Duodenal mucosa (tissue), 2 donors: ENCODE measurements at regions not wholly inside any gene's neighbourhood (a gene's known extent, or its start where the extent isn't known, plus 50 kb on each side); places are given as distances from the start of the nearest gene placed in this dataset.

Experiments used
- H3K27ac ChIP-seq: one replicate; pipeline ENCODE4 v1.7.0; 2013; ENCODE audit warnings: low read depth, low read length
- H3K27me3 ChIP-seq, 2 donors: one replicate each; pipeline ENCODE4 v1.7.0; 2013; ENCODE audit warnings: low read length in 2 of 2, control low read depth in 1 of 2; ENCODE audit not compliant: insufficient read depth in 2 of 2, control insufficient read depth in 1 of 2
- H3K36me3 ChIP-seq, 2 donors: one replicate each; pipeline ENCODE4 v1.7.0; 2013; ENCODE audit warnings: low read length in 2 of 2, control low read depth in 1 of 2; ENCODE audit not compliant: insufficient read depth in 2 of 2, control insufficient read depth in 1 of 2
- H3K4me1 ChIP-seq, 2 donors: one replicate each; pipeline ENCODE4 v1.7.0; 2013; ENCODE audit warnings: low read length in 2 of 2, control low read depth in 1 of 2; ENCODE audit not compliant: insufficient read depth in 2 of 2, control insufficient read depth in 1 of 2
- H3K4me3 ChIP-seq, 2 donors: one replicate each; pipeline ENCODE4 v1.7.0; 2013; ENCODE audit warnings: low read length in 2 of 2, low read depth in 1 of 2
- H3K9ac ChIP-seq, 2 donors: one replicate each; pipeline ENCODE4 v1.7.0; 2013; ENCODE audit warnings: low read length in 2 of 2, low read depth in 1 of 2
- H3K9me3 ChIP-seq, 2 donors: one replicate each; pipeline ENCODE4 v1.7.0; 2013; ENCODE audit warnings: low read length in 2 of 2, control low read depth in 1 of 2; ENCODE audit not compliant: control insufficient read depth in 1 of 2

DNA sequence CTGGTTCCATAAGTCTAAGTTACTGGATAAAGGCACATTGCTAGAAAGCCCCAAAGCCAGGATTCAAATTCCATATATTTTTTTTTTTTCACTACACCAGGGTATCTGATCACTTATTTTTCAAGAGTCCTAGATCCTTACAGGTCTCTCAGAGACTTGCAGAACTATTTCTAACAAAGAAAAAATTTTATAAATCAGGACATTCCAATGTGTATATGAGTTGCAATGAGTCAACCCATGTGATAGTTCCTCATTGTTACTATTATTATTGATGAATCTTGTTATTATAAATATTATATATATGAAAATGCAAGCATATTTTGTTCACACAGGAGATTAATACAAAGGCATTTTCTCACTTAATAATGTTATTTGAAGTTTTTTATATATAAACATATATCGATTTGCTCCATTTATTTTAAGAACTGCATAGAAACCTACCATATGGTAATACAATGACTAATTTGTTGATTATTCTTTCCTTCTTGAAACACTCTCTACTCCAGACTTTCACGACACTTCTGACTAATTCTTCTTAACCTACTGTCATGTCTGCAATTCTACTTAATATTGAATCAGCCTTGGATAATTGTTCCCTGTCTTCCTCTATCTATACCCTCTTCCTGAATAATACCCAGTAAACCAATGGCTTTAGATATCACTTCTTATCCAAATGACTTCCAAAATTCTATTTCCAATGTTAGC, 968.4 kb upstream of the NRXN1 start:
- Histone ChIP-seq H3K9me3 (peaks cover 0 to 6% of the 10 kb centered on the region in 2 donors), H3K4me1 (no peaks in the 10 kb centered on the region), H3K36me3 (no peaks in the 10 kb centered on the region), H3K27ac (no peak overlapping the region), H3K27me3 (no peaks in the 10 kb centered on the region), H3K4me3 (no peak overlapping the region), H3K9ac (no peak overlapping the region)

DNA sequence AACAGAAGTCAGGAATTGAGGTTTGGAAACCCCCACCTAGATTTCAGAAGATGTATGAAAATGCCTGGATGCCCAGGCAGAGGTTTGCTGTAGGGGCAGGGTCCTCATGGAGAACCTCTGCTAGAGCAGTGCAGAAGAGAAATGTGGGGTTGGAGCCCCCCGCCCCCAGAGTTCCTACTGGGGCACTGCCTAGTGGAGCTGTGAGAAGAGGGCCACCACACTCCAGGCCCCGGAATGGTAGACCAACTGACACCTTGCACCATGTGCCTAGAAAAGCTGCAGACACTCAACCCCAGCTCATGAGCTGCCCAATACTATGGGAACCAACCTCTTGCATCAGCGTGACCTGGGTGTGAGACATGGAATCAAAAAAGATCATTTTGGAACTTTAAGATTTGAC, 967.0 kb upstream of the NRXN1 start:
- H3K4me1 ChIP-seq: no peaks in the 10 kb centered on the region
- H3K36me3 ChIP-seq: no peaks in the 10 kb centered on the region
- H3K27ac ChIP-seq: no peak overlapping the region
- H3K4me3 ChIP-seq: no peak overlapping the region
- peaks cover 6% of the 10 kb centered on the region in 2 donors for H3K9me3 ChIP-seq
- H3K9ac ChIP-seq: no peak overlapping the region
- no peaks in the 10 kb centered on the region for H3K27me3 ChIP-seq

DNA sequence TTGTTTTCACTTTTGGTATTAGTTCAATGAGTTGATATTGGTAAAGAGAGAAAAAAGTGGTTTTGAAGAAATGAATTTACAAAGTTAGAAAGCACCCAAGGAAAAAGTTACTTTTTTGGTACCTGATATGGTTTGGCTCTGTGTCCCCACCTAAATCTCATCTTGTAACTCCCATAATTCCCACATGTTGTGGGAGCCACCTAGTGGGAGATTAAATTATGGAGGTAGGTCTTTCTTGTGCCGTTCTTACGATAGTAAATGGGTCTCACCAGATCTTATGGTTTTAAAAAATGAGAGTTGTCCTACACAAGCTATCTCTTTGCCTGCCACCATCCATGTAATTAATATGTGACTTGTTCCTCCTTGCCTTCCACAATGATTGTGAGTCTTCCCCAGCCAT, 965.6 kb upstream of the NRXN1 start:
- Histone ChIP-seq H3K9ac (no peak overlapping the region), H3K9me3 (peaks cover 6 to 7% of the 10 kb centered on the region in 2 donors), H3K4me3 (no peak overlapping the region), H3K36me3 (no peaks in the 10 kb centered on the region), H3K4me1 (no peaks in the 10 kb centered on the region), H3K27me3 (no peaks in the 10 kb centered on the region), H3K27ac (no peak overlapping the region)

- Histone ChIP-seq H3K9ac (no peak overlapping the region), H3K36me3 (no peaks in the 10 kb centered on the region), H3K4me1 (no peaks in the 10 kb centered on the region), H3K27ac (no peak overlapping the region), H3K4me3 (no peak overlapping the region), H3K9me3 (peaks cover 6 to 7% of the 10 kb centered on the region in 2 donors), H3K27me3 (no peaks in the 10 kb centered on the region)
Observed at GRCh38 chr2:51995293-51995692, 963.4 kb upstream of the NRXN1 start.

DNA sequence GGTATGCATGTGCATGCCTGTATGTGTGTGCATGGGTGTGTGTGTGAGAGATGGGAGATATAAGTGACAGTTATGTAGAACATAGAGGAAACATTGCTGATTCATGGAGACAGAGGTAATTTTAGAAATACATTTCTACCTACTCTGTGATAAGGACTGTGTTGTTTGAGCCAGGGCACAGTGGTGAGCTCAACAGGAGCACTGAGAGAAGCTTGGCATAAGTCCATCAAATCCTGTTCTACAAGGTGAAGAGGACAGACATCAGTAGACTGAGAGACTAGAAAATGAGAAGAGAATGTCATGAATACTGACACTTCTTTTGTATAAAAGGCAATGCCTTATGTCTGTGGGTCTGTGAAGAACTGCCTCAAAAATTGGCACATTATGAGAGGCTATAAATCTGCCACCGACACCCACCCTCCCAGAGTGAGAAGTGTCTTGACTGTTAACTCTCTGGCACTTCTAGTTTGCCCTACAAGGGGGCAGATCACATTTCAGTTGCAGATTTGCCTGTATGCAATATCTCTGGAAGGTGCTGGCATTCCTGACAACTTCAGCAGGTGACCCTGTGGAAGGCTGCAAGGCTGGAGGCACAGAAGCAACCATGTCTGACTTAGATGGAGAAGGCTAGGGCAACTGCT, 962.3 kb upstream of the NRXN1 start:
- Histone ChIP-seq H3K4me1 (no peaks in the 10 kb centered on the region), H3K4me3 (no peak overlapping the region), H3K36me3 (no peaks in the 10 kb centered on the region), H3K27me3 (no peaks in the 10 kb centered on the region), H3K27ac (no peak overlapping the region), H3K9me3 (peaks cover 5 to 7% of the 10 kb centered on the region in 2 donors), H3K9ac (no peak overlapping the region)

DNA sequence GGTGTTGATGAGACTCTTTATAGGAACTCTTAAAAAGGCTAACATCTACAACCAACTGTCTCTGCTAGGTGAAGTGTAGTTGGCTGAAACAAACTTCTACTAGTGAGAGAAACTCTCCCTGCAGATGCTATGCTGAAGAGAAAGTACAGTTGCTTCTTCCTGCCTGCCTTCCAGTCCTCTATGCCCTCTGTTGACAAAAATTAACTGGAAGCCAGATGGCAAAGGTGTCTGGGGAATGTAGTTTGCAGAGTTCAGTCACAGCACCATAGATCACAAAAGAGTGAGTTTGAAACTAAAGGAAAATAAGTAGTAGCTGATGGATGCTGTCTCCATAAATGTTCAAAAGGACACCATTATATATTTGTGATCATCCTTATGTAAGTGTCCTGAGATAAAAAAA, 958.8 kb upstream of the NRXN1 start:
- Histone ChIP-seq H3K4me3 (no peak overlapping the region), H3K9ac (no peak overlapping the region), H3K27ac (no peak overlapping the region), H3K4me1 (no peaks in the 10 kb centered on the region), H3K9me3 (peaks cover 0 to 7% of the 10 kb centered on the region in 2 donors), H3K27me3 (no peaks in the 10 kb centered on the region), H3K36me3 (no peaks in the 10 kb centered on the region)

DNA sequence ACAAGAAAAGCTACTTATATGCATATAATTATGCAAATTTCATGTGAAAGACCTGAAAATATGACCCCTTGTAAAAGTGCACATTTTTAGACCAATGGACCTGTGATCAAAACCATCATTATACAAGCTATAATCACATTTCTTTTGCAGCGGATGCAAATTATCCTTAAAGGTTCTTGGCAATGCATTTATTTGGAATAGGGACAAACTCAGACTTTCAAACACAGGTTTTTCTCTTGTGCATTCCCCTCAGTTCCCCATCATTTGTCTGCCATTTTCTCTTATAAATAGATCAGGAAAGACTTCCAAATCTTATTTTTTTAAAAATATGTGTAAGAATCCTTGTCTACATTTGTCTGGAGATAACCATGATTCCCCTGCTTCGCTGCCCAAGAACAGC, 954.2 kb upstream of the NRXN1 start:
- Histone ChIP-seq H3K27ac (no peak overlapping the region), H3K27me3 (no peaks in the 10 kb centered on the region), H3K36me3 (no peaks in the 10 kb centered on the region), H3K4me3 (no peak overlapping the region), H3K9ac (no peak overlapping the region), H3K9me3 (peaks cover 0 to 5% of the 10 kb centered on the region in 2 donors), H3K4me1 (no peaks in the 10 kb centered on the region)

DNA sequence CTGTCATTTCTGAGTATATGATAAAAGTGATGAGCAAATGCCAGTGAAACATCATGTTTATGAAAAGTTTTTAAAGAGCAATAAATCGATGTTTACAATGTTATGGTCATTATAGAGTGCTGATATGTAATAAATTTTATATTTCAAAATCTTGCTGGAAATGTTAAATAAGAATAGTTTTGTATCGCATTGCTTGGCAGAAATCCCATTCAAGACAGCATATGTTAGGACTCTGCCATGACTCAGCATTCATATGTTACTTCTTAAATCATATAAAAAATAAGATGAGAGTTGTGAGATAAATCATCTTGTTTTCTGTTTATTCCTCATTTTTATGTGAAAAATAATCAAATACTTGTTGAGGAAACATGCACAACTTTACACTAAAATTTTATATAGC, 949.9 kb upstream of the NRXN1 start:
- peaks cover 0 to 5% of the 10 kb centered on the region in 2 donors for H3K9me3 ChIP-seq
- no peaks in the 10 kb centered on the region for H3K27me3 ChIP-seq

GRCh38 chr2:51976623-51977022, 944.7 kb upstream of the NRXN1 start:
- Histone ChIP-seq H3K27ac (no peak overlapping the region), H3K27me3 (no peaks in the 10 kb centered on the region), H3K36me3 (no peaks in the 10 kb centered on the region), H3K9me3 (peaks cover 0 to 6% of the 10 kb centered on the region in 2 donors), H3K4me3 (no peak overlapping the region), H3K9ac (no peak overlapping the region), H3K4me1 (no peaks in the 10 kb centered on the region)

More for the DNA sequence above, 949.9 kb upstream of the NRXN1 start:
- Histone ChIP-seq H3K4me1 (no peaks in the 10 kb centered on the region), H3K27ac (no peak overlapping the region), H3K4me3 (no peak overlapping the region), H3K36me3 (no peaks in the 10 kb centered on the region), H3K9ac (no peak overlapping the region)

DNA sequence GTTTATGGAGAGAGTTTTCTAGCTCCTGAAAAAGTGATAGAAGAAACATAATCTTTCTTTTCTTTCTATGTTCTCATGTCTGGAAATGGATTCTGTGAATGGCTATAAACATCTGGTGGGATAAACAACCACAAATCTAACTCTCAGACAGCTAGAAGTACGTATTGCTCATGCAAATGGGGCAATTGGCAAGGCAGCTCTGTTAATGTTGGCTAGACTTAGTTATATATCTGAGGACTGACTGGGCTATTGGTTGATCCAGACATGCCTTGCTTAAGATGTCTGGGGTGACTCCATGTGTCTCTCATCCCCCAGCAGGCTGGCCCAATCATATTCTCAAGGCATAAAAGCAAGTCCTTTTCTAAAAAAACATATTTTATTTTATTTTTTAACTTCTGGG, 939.2 kb upstream of the NRXN1 start:
- H3K36me3 ChIP-seq: no peaks in the 10 kb centered on the region
- no peaks in the 10 kb centered on the region for H3K4me1 ChIP-seq
- H3K4me3 ChIP-seq: no peak overlapping the region
- H3K9me3 ChIP-seq: peaks cover 0 to 6% of the 10 kb centered on the region in 2 donors
- H3K9ac ChIP-seq: no peak overlapping the region
- no peaks in the 10 kb centered on the region for H3K27me3 ChIP-seq
- no peak overlapping the region for H3K27ac ChIP-seq
